ENCODE measurements at regions not wholly inside any gene's neighbourhood (a gene's known extent, or its start where the extent isn't known, plus 50 kb on each side); places are given as distances from the start of the nearest gene placed in this dataset.

DNA sequence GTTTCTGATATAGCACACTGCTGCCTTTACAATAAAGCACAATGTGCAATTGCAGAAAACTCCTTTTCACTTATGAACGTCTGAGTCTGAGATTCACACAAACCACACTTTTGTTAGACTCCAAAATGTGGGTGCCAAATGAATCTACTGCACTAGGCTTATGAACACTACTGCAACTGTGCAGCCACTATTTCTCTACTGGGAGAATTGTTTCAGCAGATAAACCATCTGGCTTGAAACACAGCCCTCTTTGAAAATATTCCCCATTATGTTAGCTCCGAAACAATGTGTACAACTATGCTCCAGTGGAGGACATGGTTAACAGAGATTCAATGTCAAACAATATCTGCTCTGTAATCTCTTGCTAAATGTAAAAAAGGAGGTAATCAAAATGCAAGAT lies 188.7 kb upstream of the ZEB2 start:
- TF ChIP-seq, protein P1, sequence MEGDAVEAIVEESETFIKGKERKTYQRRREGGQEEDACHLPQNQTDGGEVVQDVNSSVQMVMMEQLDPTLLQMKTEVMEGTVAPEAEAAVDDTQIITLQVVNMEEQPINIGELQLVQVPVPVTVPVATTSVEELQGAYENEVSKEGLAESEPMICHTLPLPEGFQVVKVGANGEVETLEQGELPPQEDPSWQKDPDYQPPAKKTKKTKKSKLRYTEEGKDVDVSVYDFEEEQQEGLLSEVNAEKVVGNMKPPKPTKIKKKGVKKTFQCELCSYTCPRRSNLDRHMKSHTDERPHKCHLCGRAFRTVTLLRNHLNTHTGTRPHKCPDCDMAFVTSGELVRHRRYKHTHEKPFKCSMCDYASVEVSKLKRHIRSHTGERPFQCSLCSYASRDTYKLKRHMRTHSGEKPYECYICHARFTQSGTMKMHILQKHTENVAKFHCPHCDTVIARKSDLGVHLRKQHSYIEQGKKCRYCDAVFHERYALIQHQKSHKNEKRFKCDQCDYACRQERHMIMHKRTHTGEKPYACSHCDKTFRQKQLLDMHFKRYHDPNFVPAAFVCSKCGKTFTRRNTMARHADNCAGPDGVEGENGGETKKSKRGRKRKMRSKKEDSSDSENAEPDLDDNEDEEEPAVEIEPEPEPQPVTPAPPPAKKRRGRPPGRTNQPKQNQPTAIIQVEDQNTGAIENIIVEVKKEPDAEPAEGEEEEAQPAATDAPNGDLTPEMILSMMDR (conservative IDR thresholded peaks at IDR 0.05; ENCODE audit: low read depth, low read length), result no peak
- TF ChIP-seq EZH2 (IDR thresholded peaks at IDR 0.05; ENCODE audit: borderline replicate concordance, low read depth, low read length, poor library complexity, severe bottlenecking), result no peak
